ENCODE measurements at regions not wholly inside any gene's neighbourhood (a gene's known extent, or its start where the extent isn't known, plus 50 kb on each side); places are given as distances from the start of the nearest gene placed in this dataset.
"Not testable (repeated sequence)": the region's sequence is repeated elsewhere in the genome, so short reads cannot be mapped to it uniquely, and the experiment has no call there.

DNA sequence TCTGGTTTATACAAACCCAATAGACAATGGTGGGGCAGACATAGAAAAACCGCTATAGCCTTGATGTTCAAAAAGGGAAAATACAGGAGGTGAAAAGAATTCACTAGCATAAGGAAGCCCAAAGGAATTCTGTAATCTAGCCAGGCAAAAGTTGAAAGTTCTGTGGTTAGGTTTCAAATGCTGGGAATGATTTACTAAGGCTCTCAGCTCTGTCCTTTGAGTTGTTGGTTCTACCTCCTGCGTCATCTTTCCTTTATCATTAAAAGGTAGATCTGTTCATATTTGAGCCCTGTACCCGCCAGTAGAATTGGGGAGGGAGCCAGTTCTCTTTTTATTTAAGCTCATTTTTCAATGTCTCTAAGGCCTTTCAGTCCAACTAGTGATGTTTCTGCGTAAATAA is 866.5 kb downstream of the IGSF11 start:
- DNase-seq (ENCODE audit: low spot score), result no peak

DNA sequence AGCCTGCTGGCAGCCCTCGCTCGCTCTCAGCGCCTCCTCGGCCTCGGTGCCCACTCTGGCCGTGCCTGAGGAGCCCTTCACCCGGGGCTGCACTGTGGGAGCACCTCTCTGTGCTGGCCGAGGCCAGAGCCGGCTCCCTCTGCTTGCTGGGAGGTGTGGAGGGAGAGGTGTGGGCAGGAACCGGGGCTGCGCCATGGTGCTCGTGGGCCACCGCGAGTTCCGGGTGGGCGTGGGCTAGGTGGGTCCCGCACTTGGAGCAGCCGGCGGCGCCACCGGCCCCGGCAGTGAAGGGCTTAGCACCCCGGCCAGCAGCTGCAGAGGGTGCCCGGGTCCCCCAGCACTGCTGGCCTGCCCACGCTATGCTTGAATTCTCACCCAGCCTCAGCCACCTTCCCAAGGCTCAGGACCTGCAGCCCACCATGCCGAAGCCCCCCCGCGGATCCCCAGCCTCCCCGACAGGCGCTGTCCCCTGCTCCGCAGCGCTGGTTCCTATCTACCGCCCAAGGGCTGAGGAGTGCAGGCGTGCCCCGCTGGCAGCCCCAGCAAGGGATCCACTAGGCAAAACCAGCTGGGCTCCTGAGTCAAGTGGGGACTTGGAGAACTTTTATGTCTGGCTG is 863.3 kb downstream of the IGSF11 start:
- DNase-seq (ENCODE audit: low spot score), result no peak

DNA sequence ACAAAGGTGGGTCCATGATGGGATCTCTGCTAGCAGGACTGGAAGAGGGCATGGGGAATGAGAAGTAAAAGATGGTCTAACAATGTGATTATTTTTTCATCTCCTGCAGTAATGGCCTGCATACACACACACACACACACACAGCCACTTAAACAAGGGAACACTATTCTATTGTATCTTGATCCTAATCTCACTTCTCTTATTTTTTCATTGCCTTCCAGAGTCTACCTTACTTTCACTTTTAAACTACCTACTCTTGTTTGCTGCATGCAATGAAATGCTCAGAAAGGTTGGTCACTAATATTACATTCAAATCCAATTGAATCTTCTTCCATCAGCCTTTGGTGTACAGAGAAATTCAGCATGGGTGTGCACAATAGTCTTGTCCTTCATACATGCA is 853.8 kb downstream of the IGSF11 start:
- DNase-seq (ENCODE audit: low spot score), result no peak

DNA sequence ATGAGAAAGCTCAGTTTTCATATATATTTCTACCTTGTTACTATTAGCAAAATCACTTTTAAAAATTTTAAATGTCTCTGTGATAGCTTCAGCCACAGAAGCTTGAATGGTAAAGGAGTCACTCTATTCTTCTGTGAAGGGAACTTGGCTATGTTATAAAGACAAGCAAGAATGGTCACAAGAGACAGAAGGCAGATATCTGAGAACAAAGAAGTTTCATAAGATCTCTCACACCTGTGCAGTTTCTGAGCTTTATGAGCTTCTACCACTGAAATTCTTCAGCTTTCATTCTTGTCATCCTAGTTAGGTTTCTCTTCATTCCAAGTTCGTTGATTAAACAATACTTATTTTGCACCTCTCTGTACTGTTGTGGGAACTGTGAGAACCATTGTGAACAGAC is 853.4 kb downstream of the IGSF11 start:
- DNase-seq (ENCODE audit: low spot score), result no peak

DNA sequence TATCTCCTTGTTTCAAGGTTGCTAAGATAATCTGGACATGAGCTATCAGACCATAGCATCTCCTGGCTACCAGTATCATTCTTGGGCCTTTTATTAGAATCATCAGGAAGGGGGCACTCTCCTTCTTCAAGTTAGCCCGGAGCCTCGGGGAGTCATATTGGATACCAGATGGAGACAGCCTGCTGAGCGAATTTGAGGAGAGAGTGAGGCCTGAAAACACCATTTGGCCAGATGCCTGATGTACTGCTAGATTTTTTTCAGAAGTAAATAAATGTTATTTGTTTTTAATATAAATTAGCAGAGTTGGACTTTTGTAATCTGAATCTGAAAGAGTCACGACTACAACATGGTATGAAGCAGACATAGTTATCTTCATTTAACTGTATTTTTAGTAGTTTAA is 848.6 kb downstream of the IGSF11 start:
- no peak for DNase-seq (ENCODE audit: low spot score)

DNA sequence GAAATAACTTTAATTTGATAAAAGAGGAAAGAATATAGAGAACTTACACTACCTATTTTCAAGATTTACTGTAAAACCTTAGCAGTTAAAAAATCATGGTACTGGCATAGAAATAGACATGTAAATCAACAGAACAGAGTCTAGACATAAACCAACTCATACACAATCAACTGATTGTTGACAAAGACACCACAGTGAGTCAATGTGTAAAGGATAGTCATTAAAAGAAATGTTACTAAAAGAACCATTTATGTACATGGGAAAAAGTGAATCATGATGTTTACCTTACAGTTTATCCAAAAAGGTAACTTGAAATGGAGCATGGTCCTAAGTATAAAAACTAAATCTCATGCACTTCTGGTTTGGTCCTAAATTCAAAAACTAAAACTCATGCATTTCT is 847.4 kb downstream of the IGSF11 start:
- no peak for DNase-seq (ENCODE audit: low spot score)

DNA sequence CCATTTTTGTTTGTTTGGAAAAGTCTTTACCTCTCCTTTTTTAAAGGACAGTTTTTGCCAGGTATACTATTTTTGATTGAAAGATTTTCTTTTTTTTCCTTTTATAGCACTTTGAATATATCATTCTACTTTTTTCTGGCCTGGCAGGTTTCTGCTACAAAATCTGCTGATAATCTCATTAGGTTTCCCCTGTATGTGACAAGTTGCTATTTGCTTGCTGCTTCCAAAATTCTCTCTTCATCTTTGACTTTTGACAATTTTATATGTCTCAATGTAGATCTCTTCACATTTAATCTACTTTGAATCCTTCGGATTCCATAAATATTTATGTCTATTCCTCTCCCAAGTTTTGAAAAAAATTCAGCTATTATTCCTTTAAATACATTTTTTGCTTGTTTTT is 838.5 kb downstream of the IGSF11 start:
- no peak for DNase-seq (ENCODE audit: low spot score)

DNA sequence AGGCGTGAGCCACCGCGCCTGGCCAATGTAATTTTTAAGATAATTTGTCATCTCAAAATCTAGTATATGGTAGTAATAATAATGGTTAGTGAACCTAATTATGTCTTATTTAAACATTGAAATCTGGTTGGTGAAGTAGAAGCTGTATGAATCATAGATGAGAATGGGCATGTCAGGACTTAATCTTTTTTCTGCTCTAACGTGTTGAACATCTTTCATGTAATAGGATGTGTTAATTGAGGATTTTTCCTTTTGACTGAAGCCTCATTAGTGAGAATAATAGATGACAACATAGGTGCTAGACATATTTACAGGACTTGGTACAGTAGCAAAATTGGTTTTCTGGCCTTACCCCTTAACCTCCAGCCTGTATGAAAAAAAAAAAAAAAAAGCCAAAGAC is 835.6 kb downstream of the IGSF11 start:
- DNase-seq (ENCODE audit: low spot score), result no peak

DNA sequence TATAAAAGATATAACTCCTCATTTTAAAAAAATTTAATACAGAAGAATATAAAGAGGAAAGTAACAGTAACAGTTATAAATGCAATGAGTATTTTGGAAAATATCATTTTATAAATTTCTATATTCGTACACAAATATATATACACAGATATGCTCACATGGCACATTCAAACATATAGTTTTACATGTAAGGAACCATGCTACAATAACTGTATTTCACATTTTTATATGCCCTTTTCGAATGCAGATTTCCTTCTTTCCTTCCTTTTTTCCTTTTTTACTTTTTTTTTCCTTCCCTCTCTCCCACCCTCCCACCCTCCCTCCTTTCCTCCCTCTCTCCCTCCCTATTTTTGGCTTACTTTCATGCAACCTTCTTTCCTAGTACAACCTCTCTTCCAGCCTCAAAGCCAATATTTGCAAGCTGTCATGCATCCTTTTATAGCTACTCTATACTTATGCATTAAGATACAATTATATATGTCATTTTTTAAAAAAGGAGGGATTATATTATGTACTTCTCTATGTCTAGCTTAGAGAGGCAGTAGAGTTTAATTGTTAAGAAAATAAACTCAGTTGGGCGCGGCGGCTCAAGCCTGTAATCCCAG is 830.5 kb downstream of the IGSF11 start:
- DNase-seq (ENCODE audit: low spot score), result no peak

DNA sequence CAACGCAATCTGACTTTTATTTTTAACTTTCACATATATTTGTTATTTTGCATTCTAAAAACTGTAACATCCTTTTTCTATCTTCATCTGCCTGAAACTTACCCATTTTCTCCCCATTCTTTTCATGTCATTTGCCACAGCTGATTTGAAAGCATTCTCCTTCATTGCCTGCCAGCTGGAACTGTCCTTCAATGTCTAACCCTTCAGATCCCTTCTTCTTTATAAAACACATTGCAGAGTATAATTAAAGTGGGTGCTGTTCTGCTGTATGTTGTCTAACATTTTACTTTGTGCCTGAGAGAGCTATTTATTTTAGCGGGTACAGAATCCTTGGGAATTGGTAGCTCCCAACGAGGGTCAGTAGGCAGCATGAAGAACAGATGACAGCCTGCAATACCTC is 827.4 kb downstream of the IGSF11 start:
- no peak for DNase-seq (ENCODE audit: low spot score)

DNA sequence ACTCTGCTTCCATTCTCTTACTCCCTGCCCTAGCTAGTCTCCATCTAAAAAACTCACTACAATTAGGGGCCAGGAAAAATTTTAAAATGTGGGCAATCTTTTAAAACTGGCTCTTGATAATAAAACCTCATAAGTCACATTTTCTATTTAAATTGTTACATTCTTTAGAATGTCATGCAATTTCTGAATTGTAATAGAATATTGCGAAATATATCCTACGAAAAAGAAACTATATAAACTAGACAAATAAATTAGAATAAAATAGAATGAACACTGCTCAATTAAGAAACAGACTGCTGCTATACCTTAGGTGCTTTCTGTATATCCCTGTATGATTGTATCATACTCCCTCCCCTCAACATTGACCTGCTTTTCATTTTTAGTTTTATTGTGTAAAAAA is 826.0 kb downstream of the IGSF11 start:
- no peak for DNase-seq (ENCODE audit: low spot score)

DNA sequence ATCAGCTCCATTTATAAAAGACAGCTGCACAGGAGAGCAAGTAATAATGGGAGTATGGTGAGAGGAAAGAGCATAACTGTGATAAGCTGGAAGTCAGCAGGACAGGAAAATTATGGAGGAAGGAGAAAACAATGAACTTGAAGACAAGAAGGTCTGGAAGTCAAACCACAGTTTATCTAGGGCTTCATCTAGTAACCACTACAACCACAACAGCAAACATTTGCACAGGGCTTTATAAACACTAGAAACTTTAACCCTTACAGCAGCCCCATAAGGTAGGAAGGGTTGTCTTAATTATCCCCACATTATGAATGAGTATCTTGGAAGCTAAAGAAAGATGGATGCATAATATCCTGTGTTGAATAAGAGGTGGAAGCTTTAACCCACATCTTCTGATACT is 820.8 kb downstream of the IGSF11 start:
- DNase-seq (ENCODE audit: low spot score), result no peak

DNA sequence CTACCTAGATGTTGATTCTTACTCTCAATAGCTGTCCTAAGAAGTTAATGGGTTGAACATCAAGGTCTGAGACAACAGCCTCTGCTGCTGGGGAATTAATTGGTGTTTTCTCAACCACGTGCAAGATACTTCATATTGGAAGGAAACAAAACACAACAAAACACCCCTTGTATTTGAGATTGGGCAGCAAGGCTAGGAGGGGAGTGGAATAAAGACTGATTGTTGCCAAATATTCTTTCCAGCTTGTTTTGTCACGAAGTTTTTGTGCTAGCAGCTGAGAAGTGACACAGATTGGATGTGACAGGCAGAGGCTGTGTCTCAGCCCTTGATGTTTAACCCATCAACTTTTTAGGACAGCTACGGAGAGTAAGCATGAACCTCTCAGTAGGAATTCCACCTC is 808.4 kb downstream of the IGSF11 start:
- no peak for DNase-seq (ENCODE audit: low spot score)

DNA sequence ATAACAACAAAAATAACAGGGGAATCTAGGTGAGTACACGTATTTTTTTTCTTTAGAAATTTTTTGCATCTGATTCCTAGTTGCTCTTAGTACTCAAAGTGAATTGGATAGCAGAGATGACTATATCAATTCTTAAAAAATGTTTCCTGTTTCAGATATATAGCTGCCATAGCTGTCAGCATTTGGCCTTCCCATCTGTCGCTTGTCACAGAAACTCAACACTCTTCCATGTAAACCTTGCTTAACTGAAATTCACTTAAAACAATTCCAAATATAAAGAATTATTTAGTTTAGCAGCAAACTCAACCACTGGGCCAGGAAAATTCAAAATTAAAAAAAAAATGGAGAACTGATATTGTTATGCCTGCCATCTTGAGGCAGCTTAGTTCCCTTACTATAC is 807.5 kb downstream of the IGSF11 start:
- no peak for DNase-seq (ENCODE audit: low spot score)

DNA sequence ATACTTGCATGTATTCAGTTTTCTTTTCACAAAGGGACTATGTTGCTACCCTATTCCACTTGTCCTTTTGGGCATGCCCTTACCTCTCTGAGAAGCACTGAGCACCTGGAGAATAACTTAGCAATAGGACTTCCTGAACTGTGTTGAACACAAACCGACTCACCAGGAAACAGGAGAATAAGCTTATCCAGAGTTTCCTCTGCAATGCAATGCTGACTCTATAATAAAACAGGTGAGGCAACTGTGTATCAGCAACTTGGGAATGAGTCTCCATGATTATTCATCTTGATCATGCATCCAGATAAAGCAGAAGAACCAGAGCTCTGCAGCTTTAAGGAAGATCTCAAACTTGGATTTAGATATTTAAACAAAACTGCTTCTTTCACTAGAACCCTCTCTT is 806.5 kb downstream of the IGSF11 start:
- no peak for DNase-seq (ENCODE audit: low spot score)

DNA sequence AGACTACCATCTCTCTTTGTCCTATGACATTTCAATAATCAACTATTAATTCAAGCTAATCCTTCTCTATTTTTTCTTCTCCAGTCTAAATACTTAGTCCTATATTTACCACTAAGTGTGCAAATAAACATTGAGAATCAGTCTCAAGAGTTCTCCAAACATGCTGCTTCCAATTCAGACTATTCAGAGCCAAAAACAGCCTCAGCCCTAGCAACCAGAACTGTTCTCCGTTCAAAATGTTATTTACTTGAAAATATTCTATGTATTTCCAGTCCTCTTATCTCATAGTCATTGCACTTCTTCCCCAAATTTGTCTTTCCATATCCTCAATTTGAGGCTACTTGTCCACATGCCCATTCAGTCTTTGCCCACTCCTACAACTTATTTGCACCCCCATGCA is 805.5 kb downstream of the IGSF11 start:
- no peak for DNase-seq (ENCODE audit: low spot score)

DNA sequence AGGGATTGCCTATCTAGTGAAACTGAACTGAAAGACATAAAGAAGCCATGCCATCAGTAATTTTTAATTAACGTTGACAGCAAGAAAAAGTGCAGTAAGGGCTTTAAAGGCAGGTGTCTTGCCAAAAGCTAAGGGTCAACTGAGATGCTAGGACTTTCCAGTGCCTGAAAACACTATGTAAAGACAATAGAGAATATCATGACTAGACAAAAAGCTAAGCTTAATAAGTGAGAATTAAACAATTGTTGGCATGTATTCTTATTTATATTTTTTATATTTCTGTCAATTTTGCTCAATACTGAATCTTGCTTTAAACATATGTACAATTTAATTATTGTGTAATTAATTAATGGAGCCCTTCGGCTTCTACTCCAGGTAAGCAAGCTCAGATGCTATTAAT is 803.1 kb downstream of the IGSF11 start:
- DNase-seq (ENCODE audit: low spot score), result no peak

DNA sequence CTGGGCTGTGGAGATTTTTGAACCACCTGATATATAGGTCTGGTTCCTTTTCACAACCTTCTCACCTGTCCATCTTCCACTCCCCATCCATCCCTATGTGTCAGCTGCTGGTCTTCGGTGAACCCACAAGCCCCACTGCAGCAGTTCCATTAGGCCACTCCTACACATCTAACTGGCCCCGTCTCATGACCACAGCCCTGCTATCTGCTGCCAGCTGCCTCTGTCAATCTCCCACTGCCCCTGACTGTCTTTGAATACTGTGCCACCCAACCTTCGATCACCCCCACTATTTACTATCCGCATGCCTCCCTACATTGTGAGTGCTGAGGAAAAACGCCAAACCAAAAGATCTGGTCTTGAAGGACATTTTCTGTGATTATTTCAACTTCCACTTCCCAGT is 795.4 kb downstream of the IGSF11 start:
- DNase-seq (ENCODE audit: low spot score), result no peak

DNA sequence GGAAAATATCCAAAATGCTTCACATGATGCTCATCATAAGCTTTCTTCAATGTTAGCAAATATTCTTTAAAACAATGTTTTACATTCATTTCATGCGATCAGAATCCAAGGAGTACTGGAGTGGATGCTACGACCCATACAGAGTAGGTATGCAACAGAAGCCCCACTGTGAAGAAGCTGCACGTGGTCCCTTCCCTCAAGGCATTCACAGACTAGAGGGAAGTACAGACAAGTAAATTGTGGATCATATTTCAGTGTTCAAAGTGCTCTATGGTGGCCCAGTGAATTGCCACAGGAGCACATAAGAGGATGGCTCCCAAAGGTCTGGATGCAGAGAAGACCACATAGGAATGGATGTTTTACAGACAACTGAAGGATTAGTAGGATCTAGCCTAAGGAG is 789.9 kb downstream of the IGSF11 start:
- no peak for DNase-seq (ENCODE audit: low spot score)

DNA sequence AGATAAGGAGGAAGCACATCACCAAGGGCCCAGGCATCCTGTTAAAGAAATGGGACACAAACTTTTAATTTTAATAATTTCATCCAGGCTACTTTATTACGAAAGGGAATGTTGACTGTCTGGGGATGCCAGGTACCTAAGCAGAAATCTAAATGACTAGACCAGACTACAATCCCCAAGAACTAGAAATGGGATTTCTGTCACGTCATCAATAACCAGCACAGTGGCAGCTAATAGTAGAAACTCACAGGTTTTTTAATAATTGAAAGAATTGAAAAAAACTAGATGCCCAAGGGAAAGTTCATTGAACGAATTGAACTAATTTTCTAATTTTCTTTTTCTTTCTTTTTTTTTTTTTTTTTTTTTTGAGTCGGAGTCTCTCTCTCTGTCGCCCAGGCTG is 789.3 kb downstream of the IGSF11 start:
- DNase-seq (ENCODE audit: low spot score), result no peak

DNA sequence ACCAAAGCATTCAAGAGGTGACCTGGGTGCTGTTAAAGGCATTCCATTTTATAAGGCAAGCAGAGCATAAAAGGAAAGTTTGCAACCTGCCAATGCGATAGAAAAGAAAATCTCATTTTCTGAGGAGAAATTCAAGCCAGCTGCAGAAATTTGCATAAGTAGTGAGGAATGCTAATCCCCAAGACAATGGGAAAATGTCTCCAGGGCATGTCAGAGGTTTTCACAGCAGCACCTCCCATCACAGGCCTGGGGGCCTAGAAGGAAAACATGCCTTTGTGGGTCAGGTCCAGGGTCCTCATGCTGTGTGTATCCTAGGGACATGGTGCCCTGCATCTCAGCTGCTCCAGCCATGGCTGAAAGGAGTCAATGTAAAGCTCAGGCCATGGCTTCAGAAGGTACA is 775.8 kb downstream of the IGSF11 start:
- DNase-seq (ENCODE audit: low spot score), result not testable (repeated sequence)

DNA sequence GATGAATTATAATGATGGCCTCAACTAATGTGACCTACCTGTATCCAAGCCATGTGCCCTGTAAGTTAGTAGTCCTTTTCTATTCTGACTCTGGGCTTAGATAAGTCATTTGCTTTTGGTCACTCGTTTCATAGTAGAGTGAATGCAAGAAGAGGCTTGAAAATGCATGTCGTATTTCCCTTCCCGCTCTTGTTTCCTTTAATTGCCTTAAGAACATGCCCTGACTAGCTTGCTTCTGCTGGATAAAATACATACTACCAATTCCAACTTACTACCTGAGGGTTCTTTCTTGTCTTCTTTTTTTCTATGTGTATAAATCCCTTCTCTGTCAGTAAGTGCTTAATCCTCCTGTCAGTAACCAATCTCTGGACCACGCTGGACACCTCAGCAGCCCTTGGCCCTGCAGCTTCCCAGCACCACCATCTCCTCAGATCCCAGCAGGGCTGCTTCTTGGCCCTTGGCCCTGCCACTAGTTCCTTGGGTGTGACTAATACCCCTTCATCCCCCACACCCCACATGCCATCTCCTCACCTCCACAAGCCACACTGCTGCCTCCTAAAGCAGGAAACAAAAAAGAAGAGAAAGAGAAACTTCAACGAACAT is 771.7 kb downstream of the IGSF11 start:
- DNase-seq (ENCODE audit: low spot score), result no peak

DNA sequence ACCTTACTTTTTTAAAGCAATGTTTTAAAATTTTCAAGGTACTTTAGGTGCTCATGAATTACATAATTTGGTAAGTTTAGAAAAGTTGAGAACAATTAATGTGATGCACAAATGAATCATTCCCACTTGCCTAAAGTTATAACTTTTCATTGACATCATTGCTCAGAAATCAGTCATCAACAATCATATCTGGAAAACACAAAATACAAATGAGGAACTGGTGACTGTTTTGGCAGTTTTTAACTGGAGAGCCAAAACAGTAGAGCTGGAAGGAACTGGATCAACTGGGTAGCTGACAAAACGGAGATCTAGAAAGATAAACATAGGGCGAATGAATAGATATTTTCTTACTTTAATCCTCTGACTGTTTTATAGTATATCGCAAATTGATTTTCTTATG is 767.1 kb downstream of the IGSF11 start:
- no peak for DNase-seq (ENCODE audit: low spot score)

DNA sequence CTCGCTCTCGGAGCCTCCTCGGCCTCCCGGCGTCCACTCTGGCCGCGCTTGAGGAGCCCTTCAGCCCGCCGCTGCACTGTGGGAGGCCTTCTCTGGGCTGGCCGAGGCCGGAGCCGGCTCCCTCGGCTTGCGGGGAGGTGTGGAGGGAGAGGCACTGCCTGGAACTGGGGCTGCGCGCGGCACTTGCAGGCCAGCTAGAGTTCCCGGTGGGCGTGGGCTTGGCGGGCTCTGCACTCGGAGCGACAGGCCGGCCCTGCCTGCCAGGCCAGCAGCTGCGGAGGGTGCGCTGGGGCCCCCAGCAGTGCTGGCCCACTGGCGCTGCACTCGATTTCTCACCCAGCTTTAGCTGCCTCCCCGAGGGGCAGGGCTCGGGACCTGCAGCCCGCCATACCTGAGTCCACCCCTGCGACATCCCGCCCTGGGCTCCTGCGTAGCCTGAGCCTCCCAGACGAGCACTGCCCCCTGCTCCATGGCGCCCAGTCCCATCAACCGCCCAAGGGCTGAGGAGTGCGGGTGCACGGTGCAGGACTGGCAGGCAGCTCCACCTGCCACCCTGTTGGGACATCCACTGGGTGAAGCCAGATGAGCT is 765.0 kb downstream of the IGSF11 start:
- no peak for DNase-seq (ENCODE audit: low spot score)

Measured in hematopoietic multipotent progenitor cell treated with erythropoietin and hydrocortisone succinate and interleukin-3 and kit ligand, for 15 days (in vitro differentiated cells).